ENCODE measurements at regions not wholly inside any gene's neighbourhood (a gene's known extent, or its start where the extent isn't known, plus 50 kb on each side); places are given as distances from the start of the nearest gene placed in this dataset.

DNA sequence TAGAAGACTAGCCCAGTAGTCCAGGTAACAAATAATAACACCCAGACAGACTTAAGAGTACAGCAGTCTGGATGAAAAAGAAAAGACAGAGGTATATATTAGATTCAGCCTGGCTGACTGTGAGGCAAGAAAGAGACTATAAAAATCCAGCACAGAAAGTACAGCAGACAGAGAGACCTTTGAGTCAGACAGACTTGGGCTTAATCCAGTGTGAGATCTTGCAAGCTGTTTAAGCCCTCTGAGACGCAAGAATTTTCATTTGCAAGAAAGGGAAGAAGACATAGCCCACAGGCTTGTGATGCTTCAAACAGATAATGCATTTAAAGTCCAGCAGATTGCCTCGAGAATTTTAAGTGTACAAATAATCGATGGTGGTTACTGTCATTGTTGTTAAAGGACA, 471.4 kb downstream of the LIG4 start:
- no peak for DNase-seq (ENCODE audit: low spot score)

DNA sequence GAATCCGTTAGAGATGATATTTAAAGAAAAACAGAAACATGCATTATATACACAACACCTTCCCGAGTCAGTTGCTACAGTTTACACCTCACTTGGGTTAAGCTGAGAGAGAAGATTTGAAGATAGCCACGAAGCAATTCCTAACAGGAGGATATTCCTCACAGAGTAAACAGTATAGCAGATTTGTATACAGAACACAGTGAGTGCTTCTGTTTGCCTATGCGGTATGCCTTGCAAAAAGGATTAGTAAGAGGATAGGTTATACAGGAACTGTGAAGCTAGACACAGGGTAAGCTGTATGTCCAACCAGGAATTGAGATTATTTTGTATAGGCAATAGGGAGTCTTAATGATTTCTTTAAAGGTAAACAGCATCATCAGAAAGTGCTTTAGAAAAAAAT, 471.8 kb downstream of the LIG4 start:
- no peak for DNase-seq (ENCODE audit: low spot score)

GRCh38 chr13:107743100-107743499, 472.2 kb downstream of the LIG4 start:
- no peak for DNase-seq (ENCODE audit: low spot score)

- no peak for DNase-seq (ENCODE audit: low spot score)
These were observed 472.8 kb downstream of the LIG4 start for GRCh38 chr13:107742544-107742943.

DNA sequence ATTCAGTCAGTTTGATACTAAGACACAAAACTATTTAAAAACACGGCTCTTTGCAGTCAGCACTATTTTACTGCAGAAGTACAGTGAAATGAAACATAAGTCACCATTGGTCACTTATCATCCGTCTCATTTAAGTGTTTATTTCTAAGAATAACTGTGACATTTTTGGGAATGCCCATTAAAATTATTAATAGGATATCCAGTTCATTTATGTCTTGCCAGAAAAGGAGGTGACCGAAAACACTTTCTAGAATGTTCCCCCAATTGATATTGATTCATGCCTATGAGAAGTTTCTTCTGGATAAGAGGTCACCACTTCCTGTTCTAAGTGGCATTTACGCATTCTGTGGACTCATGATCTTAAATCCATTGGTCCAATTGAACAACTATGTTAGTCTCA, 477.3 kb downstream of the LIG4 start:
- no peak for DNase-seq (ENCODE audit: low spot score)

GRCh38 chr13:107736731-107737130, 478.6 kb downstream of the LIG4 start:
- no peak for DNase-seq (ENCODE audit: low spot score)

GRCh38 chr13:107736170-107736569, 479.2 kb downstream of the LIG4 start:
- no peak for DNase-seq (ENCODE audit: low spot score)

- no peak for DNase-seq (ENCODE audit: low spot score)
These were observed 480.3 kb downstream of the LIG4 start for GRCh38 chr13:107734891-107735625.

GRCh38 chr13:107733276-107733675, 482.1 kb downstream of the LIG4 start:
- DNase-seq (ENCODE audit: low spot score) = no peak

- no peak for DNase-seq (ENCODE audit: low spot score)
These were observed 484.5 kb downstream of the LIG4 start for GRCh38 chr13:107730813-107731212.

DNA sequence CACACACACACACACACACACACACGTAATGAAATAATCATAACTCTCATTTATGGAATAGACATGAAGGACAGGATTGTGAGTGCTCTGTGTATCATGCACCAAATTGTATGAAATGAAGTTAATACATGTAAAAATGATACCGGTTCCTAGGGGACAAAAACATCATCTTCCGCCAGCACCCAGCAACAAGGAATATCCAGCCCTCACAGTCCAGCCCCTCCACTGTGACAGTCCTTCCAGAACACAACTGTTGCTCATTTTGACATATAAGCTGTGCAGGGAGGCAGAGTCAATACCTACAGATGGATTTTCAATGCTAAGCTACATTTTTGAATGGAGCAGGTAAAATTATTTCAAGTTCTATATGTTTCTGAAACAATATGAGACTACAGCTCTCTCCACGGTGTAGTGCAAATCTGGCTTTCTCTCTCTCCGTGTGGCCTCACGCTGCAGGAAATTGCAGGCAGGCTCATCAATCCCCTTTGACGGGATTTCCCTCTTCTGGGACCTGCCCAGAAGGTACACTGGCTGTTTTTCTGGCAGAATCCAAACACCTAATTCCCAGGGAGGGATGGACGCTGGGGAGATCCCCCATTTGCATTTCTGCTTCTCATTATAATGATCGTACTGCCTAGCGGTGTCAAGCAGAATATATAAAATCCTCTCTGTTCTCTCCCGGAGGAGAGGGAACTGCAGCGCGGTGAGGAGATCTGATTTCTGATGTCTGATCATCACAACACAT, 494.0 kb downstream of the LIG4 start:
- no peak for DNase-seq (ENCODE audit: low spot score)

GRCh38 chr13:107716741-107717140, 498.6 kb downstream of the LIG4 start:
- DNase-seq (ENCODE audit: low spot score) = no peak

DNA sequence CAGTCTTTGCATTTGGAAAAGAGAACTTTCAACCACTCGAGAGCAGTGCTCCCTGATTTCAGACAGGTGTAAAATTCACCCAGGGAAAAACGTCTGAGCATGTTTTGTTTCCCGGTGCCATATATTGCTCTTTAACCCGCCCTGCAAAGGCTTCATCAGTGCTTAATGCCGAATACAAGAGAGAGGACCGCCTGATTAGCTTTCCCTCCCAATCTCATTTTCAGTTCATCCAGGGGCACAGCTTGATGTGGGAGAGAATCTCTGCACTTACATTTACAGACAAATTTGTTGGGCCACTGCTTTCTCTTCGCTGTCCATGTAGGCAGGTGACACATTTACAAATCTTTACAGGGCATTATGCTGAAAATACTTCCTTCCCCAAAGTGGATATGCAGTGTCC, 499.1 kb downstream of the LIG4 start:
- no peak for DNase-seq (ENCODE audit: low spot score)

GRCh38 chr13:107715496-107715895, 499.8 kb downstream of the LIG4 start:
- no peak for DNase-seq (ENCODE audit: low spot score)

- no peak for DNase-seq (ENCODE audit: low spot score)
These were observed 502.0 kb downstream of the LIG4 start for GRCh38 chr13:107713314-107713713.

- DNase-seq (ENCODE audit: low spot score) = no peak
These were observed 503.0 kb downstream of the LIG4 start for GRCh38 chr13:107712145-107712860.

GRCh38 chr13:107690181-107690580, 525.2 kb downstream of the LIG4 start:
- no peak for DNase-seq (ENCODE audit: low spot score)

DNA sequence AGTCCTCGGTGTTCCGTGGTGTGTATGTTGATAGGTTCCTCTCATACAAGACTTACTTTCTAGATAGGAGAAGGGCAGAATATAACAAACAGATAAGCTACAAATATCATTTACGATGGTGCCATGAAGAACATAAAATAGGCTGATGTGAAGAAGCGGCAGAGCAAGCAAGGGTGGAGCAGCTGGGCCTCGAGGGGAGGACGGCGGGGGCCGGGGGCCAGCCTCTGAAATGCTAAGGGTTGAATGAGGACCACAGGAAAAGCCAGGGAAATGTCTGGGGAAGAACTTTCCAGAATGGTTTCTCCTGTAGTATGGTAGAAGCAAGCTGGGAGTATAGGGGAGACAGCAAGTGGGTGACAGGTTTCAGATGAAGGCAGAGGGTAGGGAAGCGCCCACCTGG, 529.5 kb downstream of the LIG4 start:
- DNase-seq (ENCODE audit: low spot score) = no peak

DNA sequence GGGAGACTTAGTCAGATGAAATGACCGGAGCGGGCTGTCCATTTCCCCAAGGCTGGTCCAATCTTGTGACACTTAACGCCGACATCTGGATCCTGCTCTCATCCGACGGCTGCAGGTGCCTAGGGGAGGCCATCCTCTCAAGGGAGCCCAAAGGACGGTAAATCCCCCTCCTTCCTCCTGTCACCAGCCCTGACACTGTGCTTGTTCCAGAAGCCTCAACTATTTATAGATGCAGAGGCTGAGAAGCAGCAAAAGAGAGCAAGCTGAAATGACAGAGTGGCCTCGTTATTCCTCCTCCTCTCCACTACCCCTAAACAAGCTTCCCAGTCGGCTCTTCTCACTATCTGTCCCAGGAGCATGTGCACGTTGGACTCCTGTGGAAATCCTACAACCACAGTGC, 533.7 kb downstream of the LIG4 start:
- no peak for DNase-seq (ENCODE audit: low spot score)

DNA sequence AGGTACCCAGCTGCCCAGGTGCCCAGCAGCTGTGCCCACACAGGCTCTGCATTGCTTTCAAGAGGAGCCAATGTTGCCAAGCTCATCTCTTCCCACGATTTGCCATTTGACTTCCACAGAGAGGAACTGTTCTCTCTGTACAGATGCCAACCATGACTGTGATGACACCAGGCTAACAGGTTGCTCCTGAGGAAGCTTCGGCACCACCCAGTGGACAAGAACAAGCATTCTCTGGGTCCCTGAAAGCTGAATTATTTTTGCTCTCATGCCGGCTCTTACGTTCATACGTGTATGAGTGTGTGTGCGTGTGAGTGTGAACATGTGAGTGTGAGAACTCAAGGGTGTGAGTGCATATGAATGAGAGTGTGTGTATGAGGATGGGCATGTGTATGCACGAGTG, 535.2 kb downstream of the LIG4 start:
- no peak for DNase-seq (ENCODE audit: low spot score)

GRCh38 chr13:107678075-107678689, 537.2 kb downstream of the LIG4 start:
- DNase-seq (ENCODE audit: low spot score) = no peak

GRCh38 chr13:107675847-107676550, 539.3 kb downstream of the LIG4 start:
- no peak for DNase-seq (ENCODE audit: low spot score)

Data from germinal center (tissue), 1 donor.